ENCODE measurements at regions not wholly inside any gene's neighbourhood (a gene's known extent, or its start where the extent isn't known, plus 50 kb on each side); places are given as distances from the start of the nearest gene placed in this dataset.

- no peak for TF ChIP-seq CTCF (IDR thresholded peaks at IDR 0.05)
- TF ChIP-seq POLR2A (IDR thresholded peaks at IDR 0.05): no peak
These were observed 191.3 kb upstream of the RAI14 start for GRCh38 chr5:34464829-34465228.

Data from ovary (tissue), 3 donors.